ENCODE measurements at regions not wholly inside any gene's neighbourhood (a gene's known extent, or its start where the extent isn't known, plus 50 kb on each side); places are given as distances from the start of the nearest gene placed in this dataset.

- no peak for TF ChIP-seq POLR2AphosphoS5 (IDR thresholded peaks at IDR 0.05)
- TF ChIP-seq CTCF (IDR thresholded peaks at IDR 0.05): no peak
- TF ChIP-seq POLR2A (IDR thresholded peaks at IDR 0.05): no peak
These were observed 224.4 kb upstream of the TLE3 start for GRCh38 chr15:70322051-70322668.
